Activated B cell treated with CpG ODN at 0.5 μM for 24 hours (primary cell): ENCODE measurements at regions not wholly inside any gene's neighbourhood (a gene's known extent, or its start where the extent isn't known, plus 50 kb on each side); places are given as distances from the start of the nearest gene placed in this dataset.
"Not testable (repeated sequence)": the region's sequence is repeated elsewhere in the genome, so short reads cannot be mapped to it uniquely, and the experiment has no call there.

Experiments
- ATAC-seq: fragments of 200-7000 bp; cut with Tn5 transposase; one replicate; pipeline ENCODE4 v1.10.0; 2021; ENCODE audit warnings: low read depth, mild to moderate bottlenecking, moderate library complexity
- CTCF ChIA-PET: fragments of 350-600 bp; sonication (Branson Sonifier 250); formaldehyde crosslinking; loops from one replicate; lab custom pipeline; 2021; ENCODE audit warnings: antibody characterized with exemption; lab: Charles Lee
- POLR2A ChIA-PET: fragments of 350-600 bp; sonication (Branson Sonifier 250); formaldehyde crosslinking; loops from one replicate; lab custom pipeline; 2021; ENCODE audit warnings: antibody characterized with exemption; lab: Charles Lee
- DNase-seq: peaks from one replicate; pipeline ENCODE4 v3.0.0; 2022
- H3K27ac Mint-ChIP-seq: one replicate; pipeline ENCODE4 v1.8.0; 2020; ENCODE audit warnings: mixed read lengths
- H3K27me3 Mint-ChIP-seq: one replicate; pipeline ENCODE4 v1.8.0; 2021; ENCODE audit warnings: mixed read lengths
- H3K36me3 Mint-ChIP-seq: one replicate; pipeline ENCODE4 v1.8.0; 2021; ENCODE audit warnings: low read depth, mixed read lengths
- H3K4me1 Mint-ChIP-seq: one replicate; pipeline ENCODE4 v1.8.0; 2021; ENCODE audit warnings: mixed read lengths
- H3K4me3 Mint-ChIP-seq: one replicate; pipeline ENCODE4 v1.8.0; 2020; ENCODE audit warnings: mild to moderate bottlenecking, mixed read lengths
- H3K9me3 Mint-ChIP-seq: one replicate; pipeline ENCODE4 v1.8.0; 2020; ENCODE audit warnings: mixed read lengths
- intact Hi-C: fragments of 100-400 bp; cut with micrococcal nuclease; formaldehyde crosslinking; loops from one replicate; pipeline ENCODE4 v1.15.1; 2024
- TF ChIP-seq, protein P1 (sequence below): fragments of 200-600 bp; IDR thresholded peaks from one replicate; pipeline ENCODE4 v1.8.0; 2022; ENCODE audit warnings: antibody characterized with exemption, mild to moderate bottlenecking

DNA sequence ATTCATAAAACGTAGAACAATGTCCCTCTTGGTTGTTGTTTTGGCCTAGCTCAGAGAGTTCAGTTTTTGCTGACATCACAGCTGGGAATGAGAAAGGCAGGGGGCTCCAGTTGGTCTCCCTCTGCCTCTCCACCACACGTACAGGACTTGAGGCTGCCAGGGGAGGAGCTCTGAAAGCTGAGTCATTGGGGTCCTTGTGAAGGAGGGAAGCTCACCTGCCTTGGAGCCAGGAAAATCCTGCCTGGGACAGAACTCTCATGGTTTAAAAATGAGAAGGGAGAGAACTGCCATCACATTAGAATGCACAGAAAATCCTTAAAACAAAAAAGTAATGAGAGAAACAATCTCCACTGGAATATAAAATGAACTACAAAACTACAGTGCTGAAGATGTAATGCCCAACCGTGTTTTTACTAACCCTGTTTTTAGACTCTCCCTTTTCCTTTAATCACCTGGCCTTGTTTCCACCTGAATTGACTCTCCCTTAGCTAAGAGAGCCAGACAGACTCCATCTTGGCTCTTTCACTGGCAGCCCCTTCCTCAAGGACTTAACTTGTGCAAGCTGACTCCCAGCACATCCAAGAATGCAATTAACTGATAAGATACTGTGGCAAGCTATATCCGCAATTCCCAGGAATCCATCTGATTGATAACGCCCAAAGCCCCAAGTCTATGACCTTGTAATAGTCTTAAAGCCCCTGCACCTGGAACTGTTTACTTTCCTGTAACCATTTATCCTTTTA lies 58.6 kb upstream of the TARP start:
- DNase-seq, ATAC-seq, H3K36me3 Mint-ChIP-seq, H3K27ac Mint-ChIP-seq, POLR2A ChIA-PET, H3K4me3 Mint-ChIP-seq, H3K27me3 Mint-ChIP-seq, H3K9me3 Mint-ChIP-seq, CTCF ChIA-PET: not testable (repeated sequence)
- H3K4me1 Mint-ChIP-seq = peaks cover 15% of the 10 kb centered on the region
- intact Hi-C loops = loop anchor here (10.0 kb wide), 1 partner anchor 117 kb away; no protein-coding TSS in a partner anchor

DNA sequence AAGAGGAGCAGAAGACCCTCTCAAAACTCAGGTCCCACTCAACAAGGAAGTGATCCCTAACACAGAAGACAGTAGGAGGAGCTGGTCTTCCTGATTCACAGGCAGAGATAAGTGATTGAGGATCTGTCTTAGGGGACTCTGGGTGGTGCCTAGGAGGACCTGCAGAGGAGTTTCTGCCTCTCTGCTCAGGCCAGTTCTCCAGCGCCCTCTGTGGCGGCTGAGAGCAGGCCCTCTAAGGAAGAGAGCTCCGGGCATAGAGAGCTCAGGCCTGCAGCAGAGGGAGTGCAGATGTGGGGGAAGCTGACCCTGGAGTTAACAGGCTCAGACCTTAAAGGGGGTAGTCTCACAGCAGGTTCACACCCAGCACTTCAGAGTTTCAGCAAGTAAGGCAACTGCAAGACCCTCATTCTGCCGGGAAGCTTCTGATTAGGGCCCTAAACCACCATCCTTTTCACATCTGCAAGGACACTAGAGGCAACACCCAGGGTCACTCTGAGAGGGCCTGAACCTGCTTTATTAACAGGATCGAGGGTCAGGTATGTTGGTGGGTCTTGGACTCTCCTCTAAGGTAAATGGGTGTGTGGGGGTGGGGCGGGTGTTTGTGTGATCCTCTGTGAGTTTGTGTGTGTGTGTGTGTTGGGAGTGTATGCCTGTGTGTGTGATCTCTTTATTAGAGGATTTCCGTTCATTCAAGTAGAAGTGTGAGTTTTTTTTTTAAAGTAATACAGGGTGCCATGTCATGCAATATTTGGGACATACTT lies 57.6 kb upstream of the TARP start:
- Mint-ChIP-seq H3K4me1 (peaks cover 10% of the 10 kb centered on the region), H3K27ac (no peak overlapping the region), H3K36me3 (no peaks in the 10 kb centered on the region), H3K4me3 (no peak overlapping the region), H3K9me3 (no peaks in the 10 kb centered on the region), H3K27me3 (peaks cover 6% of the 10 kb centered on the region)
- POLR2A ChIA-PET = no interaction called here
- CTCF ChIA-PET = interaction anchor here (0.9 kb wide), 1 partner anchor 14 kb away, joined by 3 read pairs; no protein-coding TSS in a partner anchor
- intact Hi-C loops = loop anchor here (10.0 kb wide), 1 partner anchor 116 kb away; no protein-coding TSS in a partner anchor
- ATAC-seq = no peak
- TF ChIP-seq, protein P1, sequence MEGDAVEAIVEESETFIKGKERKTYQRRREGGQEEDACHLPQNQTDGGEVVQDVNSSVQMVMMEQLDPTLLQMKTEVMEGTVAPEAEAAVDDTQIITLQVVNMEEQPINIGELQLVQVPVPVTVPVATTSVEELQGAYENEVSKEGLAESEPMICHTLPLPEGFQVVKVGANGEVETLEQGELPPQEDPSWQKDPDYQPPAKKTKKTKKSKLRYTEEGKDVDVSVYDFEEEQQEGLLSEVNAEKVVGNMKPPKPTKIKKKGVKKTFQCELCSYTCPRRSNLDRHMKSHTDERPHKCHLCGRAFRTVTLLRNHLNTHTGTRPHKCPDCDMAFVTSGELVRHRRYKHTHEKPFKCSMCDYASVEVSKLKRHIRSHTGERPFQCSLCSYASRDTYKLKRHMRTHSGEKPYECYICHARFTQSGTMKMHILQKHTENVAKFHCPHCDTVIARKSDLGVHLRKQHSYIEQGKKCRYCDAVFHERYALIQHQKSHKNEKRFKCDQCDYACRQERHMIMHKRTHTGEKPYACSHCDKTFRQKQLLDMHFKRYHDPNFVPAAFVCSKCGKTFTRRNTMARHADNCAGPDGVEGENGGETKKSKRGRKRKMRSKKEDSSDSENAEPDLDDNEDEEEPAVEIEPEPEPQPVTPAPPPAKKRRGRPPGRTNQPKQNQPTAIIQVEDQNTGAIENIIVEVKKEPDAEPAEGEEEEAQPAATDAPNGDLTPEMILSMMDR = no peak
- DNase-seq = no peak

DNA sequence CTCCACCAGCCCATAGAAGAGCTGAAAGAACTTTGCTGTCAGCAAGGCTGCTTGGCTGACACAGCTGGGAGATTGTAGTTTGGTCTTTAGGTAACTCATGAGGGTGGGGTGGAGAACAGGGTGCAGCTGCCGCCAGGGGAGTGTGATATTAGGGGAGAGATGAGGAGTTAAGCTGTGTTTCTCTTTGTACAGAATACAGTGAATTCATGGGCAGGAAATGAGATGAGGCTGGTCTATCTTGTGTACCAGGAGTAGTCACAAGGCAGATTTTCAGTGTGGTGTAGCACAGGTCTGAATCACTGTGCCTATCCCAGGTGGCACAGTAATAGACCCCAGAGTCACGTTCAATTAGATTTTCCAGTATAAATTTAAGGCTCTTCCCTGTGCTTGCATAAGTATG lies 56.6 kb upstream of the TARP start:
- Mint-ChIP-seq H3K9me3 (no peaks in the 10 kb centered on the region), H3K4me3 (no peak overlapping the region), H3K27ac (no peak overlapping the region), H3K27me3 (peaks cover 12% of the 10 kb centered on the region), H3K4me1 (no peaks in the 10 kb centered on the region), H3K36me3 (no peaks in the 10 kb centered on the region)
- ATAC-seq (no peak), DNase-seq (no peak)
- CTCF ChIA-PET = interaction anchor here (0.9 kb wide), 1 partner anchor 15 kb away, joined by 3 read pairs; no protein-coding TSS in a partner anchor
- POLR2A ChIA-PET = no interaction called here
- TF ChIP-seq, protein P1 = no peak
- intact Hi-C loops = loop anchor here (10.0 kb wide), 1 partner anchor 115 kb away; no protein-coding TSS in a partner anchor

GRCh38 chr7:38329340-38329739 lies 55.9 kb upstream of the TARP start:
- H3K9me3 Mint-ChIP-seq = no peaks in the 10 kb centered on the region
- POLR2A ChIA-PET = no interaction called here
- peaks cover 12% of the 10 kb centered on the region for H3K27me3 Mint-ChIP-seq
- no peak overlapping the region for H3K27ac Mint-ChIP-seq
- no peaks in the 10 kb centered on the region for H3K36me3 Mint-ChIP-seq
- TF ChIP-seq, protein P1 = no peak
- H3K4me3 Mint-ChIP-seq = no peak overlapping the region
- DNase-seq (no peak), ATAC-seq (no peak)
- intact Hi-C loops = no loop called here
- CTCF ChIA-PET = no interaction called here
- no peaks in the 10 kb centered on the region for H3K4me1 Mint-ChIP-seq

GRCh38 chr7:38328814-38329213 lies 55.4 kb upstream of the TARP start:
- ATAC-seq (no peak), DNase-seq (no peak)
- H3K36me3 Mint-ChIP-seq = no peaks in the 10 kb centered on the region
- no peak overlapping the region for H3K4me3 Mint-ChIP-seq
- CTCF ChIA-PET = no interaction called here
- POLR2A ChIA-PET = no interaction called here
- no peak overlapping the region for H3K27ac Mint-ChIP-seq
- H3K9me3 Mint-ChIP-seq = no peaks in the 10 kb centered on the region
- TF ChIP-seq, protein P1 = no peak
- H3K4me1 Mint-ChIP-seq = no peaks in the 10 kb centered on the region
- intact Hi-C loops = no loop called here
- H3K27me3 Mint-ChIP-seq = peaks cover 14% of the 10 kb centered on the region
